Keratinocyte (primary cell): ENCODE measurements at regions not wholly inside any gene's neighbourhood (a gene's known extent, or its start where the extent isn't known, plus 50 kb on each side); places are given as distances from the start of the nearest gene placed in this dataset.

Source experiments
- DNase-seq: peaks from one replicate; pipeline ENCODE4 v3.0.0-alpha.2; 2011; ENCODE audit warnings: low read depth, missing footprints, low spot score
- FAIRE-seq: peaks from 2 replicates; lab custom pipeline; 2011; peaks lifted over from hg19 to GRCh38; lab: Jason Lieb, UNC
- H2AFZ ChIP-seq: 2 replicates; pipeline ENCODE4 v1.6.0; 2012; ENCODE audit warnings: low read length, control low read depth, inconsistent platforms; ENCODE audit not compliant: control insufficient read depth
- H3K27ac ChIP-seq: 2 replicates; pipeline ENCODE4 v1.5.1; 2011; ENCODE audit warnings: low read length; ENCODE audit not compliant: control insufficient read depth, insufficient read depth
- H3K27me3 ChIP-seq: 3 replicates; pipeline ENCODE4 v1.6.0; 2011; ENCODE audit warnings: low read length; ENCODE audit not compliant: control insufficient read depth, insufficient read depth; ENCODE audit errors: extremely low read depth
- H3K36me3 ChIP-seq, 2 experiments: 2 replicates in 1 of 2; 3 replicates in 1 of 2; pipeline ENCODE4 v1.5.1; 2011; ENCODE audit warnings: low read length in 2 of 2, mild to moderate bottlenecking in 1 of 2; ENCODE audit not compliant: control insufficient read depth in 2 of 2, insufficient read depth in 2 of 2; ENCODE audit errors: extremely low read depth in 1 of 2
- H3K4me1 ChIP-seq: 3 replicates; pipeline ENCODE4 v1.5.1; 2011; ENCODE audit warnings: low read length; ENCODE audit not compliant: control insufficient read depth, insufficient read depth; ENCODE audit errors: extremely low read depth
- H3K4me2 ChIP-seq: 3 replicates; pipeline ENCODE4 v1.6.0; 2011; ENCODE audit warnings: low read depth, low read length; ENCODE audit not compliant: control insufficient read depth, insufficient read depth; ENCODE audit errors: extremely low read depth
- H3K4me3 ChIP-seq, 3 experiments: fragments of 200-600 bp in 1 of 3; sonication (generic) in 1 of 3; 2 replicates in 2 of 3; 3 replicates in 1 of 3; pipeline ENCODE4 v1.5.1; 2011 to 2016; ENCODE audit warnings: low read length in 3 of 3, mild to moderate bottlenecking in 3 of 3, control low read depth in 2 of 3, inconsistent platforms in 1 of 3, low read depth in 1 of 3, mixed read lengths in 1 of 3, mixed run types in 1 of 3, moderate library complexity in 1 of 3; ENCODE audit not compliant: control insufficient read depth in 2 of 3, insufficient read depth in 2 of 3; ENCODE audit errors: extremely low read depth in 1 of 3
- H3K79me2 ChIP-seq: 2 replicates; pipeline ENCODE4 v1.6.0; 2012; ENCODE audit warnings: low read length; ENCODE audit not compliant: control insufficient read depth, insufficient read depth
- H3K9ac ChIP-seq: 3 replicates; pipeline ENCODE4 v1.6.0; 2011; ENCODE audit warnings: low read length; ENCODE audit not compliant: control insufficient read depth, insufficient read depth; ENCODE audit errors: extremely low read depth
- H3K9me1 ChIP-seq: 3 replicates; pipeline ENCODE4 v1.6.0; 2011; ENCODE audit warnings: low read length; ENCODE audit not compliant: control insufficient read depth, insufficient read depth; ENCODE audit errors: extremely low read depth
- H3K9me3 ChIP-seq: 2 replicates; pipeline ENCODE4 v1.5.1; 2012; ENCODE audit warnings: low read depth, low read length; ENCODE audit not compliant: control insufficient read depth
- H4K20me1 ChIP-seq: 3 replicates; pipeline ENCODE4 v1.6.0; 2011; ENCODE audit warnings: low read length; ENCODE audit not compliant: control insufficient read depth, insufficient read depth; ENCODE audit errors: extremely low read depth
- EZH2 ChIP-seq: IDR thresholded peaks from one replicate; pipeline ENCODE4 v1.6.1; 2012; ENCODE audit warnings: inconsistent platforms, mild to moderate bottlenecking, low read length, moderate library complexity
- dilution Hi-C: fragments of 300-500 bp; cut with MboI; formaldehyde crosslinking; loops from one replicate; pipeline ENCODE4 v1.7.0; 2020; ENCODE audit warnings: low sequenced_read_pairs; ENCODE audit not compliant: extremely low pct_ligation_motif_present
- TF ChIP-seq, protein P1 (sequence below), 3 experiments: IDR thresholded peaks in 1 of 3; conservative IDR thresholded peaks in 1 of 3; optimal IDR thresholded peaks in 1 of 3; 2 replicates in 2 of 3; 3 replicates in 1 of 3; pipeline versions ENCODE3 to v1.5.1; 2011; ENCODE audit warnings: low read length in 3 of 3, mild to moderate bottlenecking in 3 of 3, moderate library complexity in 2 of 3, control low read depth in 1 of 3, inconsistent platforms in 1 of 3; ENCODE audit not compliant: insufficient read depth in 2 of 3; ENCODE audit errors: extremely low read depth in 1 of 3

- H3K9ac ChIP-seq, result no peak overlapping the region
- TF ChIP-seq EZH2, result no peak
- TF ChIP-seq, protein P1, sequence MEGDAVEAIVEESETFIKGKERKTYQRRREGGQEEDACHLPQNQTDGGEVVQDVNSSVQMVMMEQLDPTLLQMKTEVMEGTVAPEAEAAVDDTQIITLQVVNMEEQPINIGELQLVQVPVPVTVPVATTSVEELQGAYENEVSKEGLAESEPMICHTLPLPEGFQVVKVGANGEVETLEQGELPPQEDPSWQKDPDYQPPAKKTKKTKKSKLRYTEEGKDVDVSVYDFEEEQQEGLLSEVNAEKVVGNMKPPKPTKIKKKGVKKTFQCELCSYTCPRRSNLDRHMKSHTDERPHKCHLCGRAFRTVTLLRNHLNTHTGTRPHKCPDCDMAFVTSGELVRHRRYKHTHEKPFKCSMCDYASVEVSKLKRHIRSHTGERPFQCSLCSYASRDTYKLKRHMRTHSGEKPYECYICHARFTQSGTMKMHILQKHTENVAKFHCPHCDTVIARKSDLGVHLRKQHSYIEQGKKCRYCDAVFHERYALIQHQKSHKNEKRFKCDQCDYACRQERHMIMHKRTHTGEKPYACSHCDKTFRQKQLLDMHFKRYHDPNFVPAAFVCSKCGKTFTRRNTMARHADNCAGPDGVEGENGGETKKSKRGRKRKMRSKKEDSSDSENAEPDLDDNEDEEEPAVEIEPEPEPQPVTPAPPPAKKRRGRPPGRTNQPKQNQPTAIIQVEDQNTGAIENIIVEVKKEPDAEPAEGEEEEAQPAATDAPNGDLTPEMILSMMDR (optimal IDR thresholded peaks at IDR 0.05 in 1 of 3, IDR thresholded peaks at IDR 0.05 in 1 of 3, conservative IDR thresholded peaks at IDR 0.05 in 1 of 3; ENCODE audit: extremely low read depth in 1 of 3, insufficient read depth in 2 of 3, low read length in 3 of 3), result no peak
- no peak overlapping the region for H3K4me2 ChIP-seq
Measured at GRCh38 chr17:13728781-13729180, 127.1 kb upstream of the HS3ST3A1 start.

GRCh38 chr17:13729466-13730134, 127.9 kb upstream of the HS3ST3A1 start:
- Histone ChIP-seq H3K9ac (no peak overlapping the region), H4K20me1 (no peaks in the 10 kb centered on the region), H3K36me3 (no peaks in the 10 kb centered on the region), H3K79me2 (no peaks in the 10 kb centered on the region), H2AFZ (no peak overlapping the region), H3K27me3 (no peaks in the 10 kb centered on the region), H3K4me3 (no peak overlapping the region), H3K9me1 (no peaks in the 10 kb centered on the region), H3K9me3 (no peaks in the 10 kb centered on the region), H3K4me1 (peaks cover 8% of the 10 kb centered on the region), H3K4me2 (no peak overlapping the region), H3K27ac (no peak overlapping the region)
- FAIRE-seq (no peak), DNase-seq (no peak)
- dilution Hi-C loops, result no loop called here
- TF ChIP-seq, protein P1 (optimal IDR thresholded peaks at IDR 0.05 in 1 of 3, IDR thresholded peaks at IDR 0.05 in 1 of 3, conservative IDR thresholded peaks at IDR 0.05 in 1 of 3; ENCODE audit: extremely low read depth in 1 of 3, insufficient read depth in 2 of 3, low read length in 3 of 3), result no peak
- TF ChIP-seq EZH2, result no peak

More at GRCh38 chr17:13728781-13729180, 127.1 kb upstream of the HS3ST3A1 start:
- H3K9me1 ChIP-seq, result no peaks in the 10 kb centered on the region
- dilution Hi-C loops, result no loop called here
- H3K9me3 ChIP-seq, result no peaks in the 10 kb centered on the region
- H3K4me1 ChIP-seq, result peaks cover 8% of the 10 kb centered on the region
- H3K79me2 ChIP-seq, result no peaks in the 10 kb centered on the region
- no peak overlapping the region for H2AFZ ChIP-seq
- no peak overlapping the region for H3K27ac ChIP-seq
- no peaks in the 10 kb centered on the region for H4K20me1 ChIP-seq
- H3K27me3 ChIP-seq, result no peaks in the 10 kb centered on the region
- no peak for FAIRE-seq
- H3K4me3 ChIP-seq, result no peak overlapping the region
- no peak for DNase-seq
- no peaks in the 10 kb centered on the region for H3K36me3 ChIP-seq
